Adipocyte (in vitro differentiated cells): ENCODE measurements at regions not wholly inside any gene's neighbourhood (a gene's known extent, or its start where the extent isn't known, plus 50 kb on each side); places are given as distances from the start of the nearest gene placed in this dataset.

Experiments used
- DNase-seq: peaks from one replicate; pipeline ENCODE4 v3.0.0-alpha.2; 2015; ENCODE audit warnings: low read depth
- H3K27me3 ChIP-seq: replicated peaks from 2 replicates; pipeline ENCODE4 v1.7.0; 2013; ENCODE audit warnings: mild to moderate bottlenecking, low read length, moderate library complexity; ENCODE audit not compliant: control insufficient read depth, insufficient read depth
- H3K36me3 ChIP-seq: 2 replicates; pipeline ENCODE4 v1.7.0; 2013; ENCODE audit warnings: low read length, mild to moderate bottlenecking, moderate library complexity; ENCODE audit not compliant: control insufficient read depth, insufficient read depth, severe bottlenecking
- H3K4me1 ChIP-seq: 2 replicates; pipeline ENCODE4 v1.7.0; 2013; ENCODE audit warnings: mild to moderate bottlenecking, low read length, moderate library complexity; ENCODE audit not compliant: control insufficient read depth, insufficient read depth
- H3K4me3 ChIP-seq: 2 replicates; pipeline ENCODE4 v1.7.0; 2013; ENCODE audit warnings: mild to moderate bottlenecking, low read length, moderate library complexity
- H3K9ac ChIP-seq: 2 replicates; pipeline ENCODE4 v1.7.0; 2013; ENCODE audit warnings: mild to moderate bottlenecking, low read length, moderate library complexity
- H3K9me3 ChIP-seq: 2 replicates; pipeline ENCODE4 v1.7.0; 2013; ENCODE audit warnings: mild to moderate bottlenecking, low read length, moderate library complexity; ENCODE audit not compliant: control insufficient read depth

- peaks cover 4% of the 10 kb centered on the region for H3K27me3 ChIP-seq
- H3K36me3 ChIP-seq: no peaks in the 10 kb centered on the region
- H3K4me3 ChIP-seq: no peak overlapping the region
- no peaks in the 10 kb centered on the region for H3K4me1 ChIP-seq
- DNase-seq: no peak
- H3K9me3 ChIP-seq: no peaks in the 10 kb centered on the region
- H3K9ac ChIP-seq: no peak overlapping the region
These were observed 815.7 kb downstream of the BRD1 start for GRCh38 chr22:49011769-49012648.

DNA sequence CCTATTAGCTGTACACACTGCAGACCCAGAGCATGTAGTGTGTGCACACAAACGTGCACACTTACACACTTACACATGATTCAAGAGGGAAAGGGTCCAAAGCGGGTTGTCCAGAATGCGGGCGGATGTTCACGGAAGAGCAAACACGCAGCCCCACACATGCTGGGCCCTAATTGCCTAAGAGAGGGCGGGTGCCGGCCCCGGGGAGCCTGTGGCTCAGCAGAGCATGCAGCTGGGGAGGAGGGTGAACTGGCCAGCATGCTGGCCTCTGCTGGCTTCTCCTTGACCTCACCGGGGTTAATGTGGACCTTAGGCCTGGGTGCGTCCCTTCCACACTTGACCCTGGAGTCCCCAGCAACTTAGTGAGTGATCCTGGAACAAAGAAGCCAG lies 816.3 kb downstream of the BRD1 start:
- Histone ChIP-seq H3K27me3 (peaks cover 4% of the 10 kb centered on the region), H3K36me3 (no peaks in the 10 kb centered on the region), H3K4me1 (no peaks in the 10 kb centered on the region), H3K9ac (no peak overlapping the region), H3K4me3 (no peak overlapping the region), H3K9me3 (no peaks in the 10 kb centered on the region)
- DNase-seq: no peak

DNA sequence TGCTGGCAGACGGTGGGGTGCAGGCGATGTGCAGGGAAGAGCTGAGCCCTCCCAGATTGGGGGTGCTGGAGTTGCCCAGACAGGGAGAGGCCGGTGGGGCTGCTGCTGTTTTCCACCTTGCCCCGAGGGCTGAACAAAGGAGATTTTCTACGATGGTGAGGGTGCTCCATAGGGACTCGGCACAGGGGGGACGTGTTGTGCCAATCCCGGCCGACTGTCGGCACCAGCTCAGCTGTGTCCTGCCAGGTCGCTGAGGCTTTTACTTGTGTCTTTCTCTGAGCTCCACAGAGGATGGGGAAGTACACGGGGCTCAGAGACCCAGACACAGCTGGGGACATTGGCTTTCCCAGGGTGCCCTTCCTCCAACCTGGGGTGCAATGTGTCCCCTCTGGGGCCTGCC lies 816.8 kb downstream of the BRD1 start:
- DNase-seq: no peak
- Histone ChIP-seq H3K9me3 (no peaks in the 10 kb centered on the region), H3K36me3 (no peaks in the 10 kb centered on the region), H3K27me3 (peaks cover 4% of the 10 kb centered on the region), H3K4me3 (no peak overlapping the region), H3K9ac (no peak overlapping the region), H3K4me1 (no peaks in the 10 kb centered on the region)

GRCh38 chr22:49010070-49010863 lies 817.4 kb downstream of the BRD1 start:
- DNase-seq: no peak
- H3K9me3 ChIP-seq: no peaks in the 10 kb centered on the region

GRCh38 chr22:49009359-49010063 lies 818.2 kb downstream of the BRD1 start:
- no peak for DNase-seq
- Histone ChIP-seq H3K4me1 (no peaks in the 10 kb centered on the region), H3K27me3 (peaks cover 4% of the 10 kb centered on the region), H3K4me3 (no peak overlapping the region), H3K36me3 (no peaks in the 10 kb centered on the region), H3K9me3 (no peaks in the 10 kb centered on the region), H3K9ac (no peak overlapping the region)

More at GRCh38 chr22:49010070-49010863, 817.4 kb downstream of the BRD1 start:
- no peaks in the 10 kb centered on the region for H3K36me3 ChIP-seq
- no peak overlapping the region for H3K9ac ChIP-seq
- no peak overlapping the region for H3K4me3 ChIP-seq
- no peaks in the 10 kb centered on the region for H3K4me1 ChIP-seq
- H3K27me3 ChIP-seq: peaks cover 4% of the 10 kb centered on the region

GRCh38 chr22:49008682-49009235 lies 818.9 kb downstream of the BRD1 start:
- H3K9ac ChIP-seq: no peak overlapping the region
- no peaks in the 10 kb centered on the region for H3K36me3 ChIP-seq
- DNase-seq: no peak
- H3K4me1 ChIP-seq: no peaks in the 10 kb centered on the region
- peaks cover 4% of the 10 kb centered on the region for H3K27me3 ChIP-seq
- H3K4me3 ChIP-seq: no peak overlapping the region
- H3K9me3 ChIP-seq: peaks cover under 1% of the 10 kb centered on the region

GRCh38 chr22:49007013-49007653 lies 820.5 kb downstream of the BRD1 start:
- peaks cover 5% of the 10 kb centered on the region for H3K9me3 ChIP-seq
- H3K4me3 ChIP-seq: no peak overlapping the region
- H3K9ac ChIP-seq: no peak overlapping the region
- no peaks in the 10 kb centered on the region for H3K27me3 ChIP-seq
- H3K4me1 ChIP-seq: no peaks in the 10 kb centered on the region
- H3K36me3 ChIP-seq: no peaks in the 10 kb centered on the region
- no peak for DNase-seq

GRCh38 chr22:49006207-49007012 lies 821.3 kb downstream of the BRD1 start:
- no peak for DNase-seq
- Histone ChIP-seq H3K27me3 (no peaks in the 10 kb centered on the region), H3K4me1 (no peaks in the 10 kb centered on the region), H3K9ac (no peak overlapping the region), H3K36me3 (no peaks in the 10 kb centered on the region), H3K4me3 (no peak overlapping the region), H3K9me3 (peaks cover 5% of the 10 kb centered on the region)

- H3K27me3 ChIP-seq: no peaks in the 10 kb centered on the region
- no peak overlapping the region for H3K9ac ChIP-seq
- H3K9me3 ChIP-seq: peaks cover 5% of the 10 kb centered on the region
- no peak for DNase-seq
- H3K4me1 ChIP-seq: no peaks in the 10 kb centered on the region
- no peaks in the 10 kb centered on the region for H3K36me3 ChIP-seq
- no peak overlapping the region for H3K4me3 ChIP-seq
These were observed 822.1 kb downstream of the BRD1 start for GRCh38 chr22:49005557-49005956.
